HFFc6 (cell line): ENCODE measurements at regions not wholly inside any gene's neighbourhood (a gene's known extent, or its start where the extent isn't known, plus 50 kb on each side); places are given as distances from the start of the nearest gene placed in this dataset.

Experiments used
- DNase-seq: peaks from one replicate; pipeline ENCODE4 v3.0.0-alpha.2; 2018
- H3K27ac Mint-ChIP-seq: 2 replicates; pipeline ENCODE4 v1.8.0; 2020; ENCODE audit warnings: mild to moderate bottlenecking, mixed read lengths
- H3K27me3 Mint-ChIP-seq: 2 replicates; pipeline ENCODE4 v1.8.0; 2021; ENCODE audit warnings: mild to moderate bottlenecking, moderate library complexity, mixed read lengths; ENCODE audit not compliant: insufficient read depth
- H3K36me3 Mint-ChIP-seq: 2 replicates; pipeline ENCODE4 v1.8.0; 2021; ENCODE audit warnings: low read depth, mixed read lengths
- H3K4me1 Mint-ChIP-seq: 2 replicates; pipeline ENCODE4 v1.8.0; 2020; ENCODE audit warnings: low read depth, mixed read lengths
- H3K4me3 Mint-ChIP-seq: 2 replicates; pipeline ENCODE4 v1.8.0; 2020; ENCODE audit warnings: mild to moderate bottlenecking, moderate library complexity, mixed read lengths
- H3K9me3 Mint-ChIP-seq: 2 replicates; pipeline ENCODE4 v1.8.0; 2020; ENCODE audit warnings: mild to moderate bottlenecking, mixed read lengths
- TF ChIP-seq, protein P1 (sequence below): fragments of 200-600 bp; sonication (generic); IDR thresholded peaks from 2 replicates; pipeline ENCODE4 v1.5.0; 2021; ENCODE audit warnings: antibody characterized with exemption, mild to moderate bottlenecking

DNA sequence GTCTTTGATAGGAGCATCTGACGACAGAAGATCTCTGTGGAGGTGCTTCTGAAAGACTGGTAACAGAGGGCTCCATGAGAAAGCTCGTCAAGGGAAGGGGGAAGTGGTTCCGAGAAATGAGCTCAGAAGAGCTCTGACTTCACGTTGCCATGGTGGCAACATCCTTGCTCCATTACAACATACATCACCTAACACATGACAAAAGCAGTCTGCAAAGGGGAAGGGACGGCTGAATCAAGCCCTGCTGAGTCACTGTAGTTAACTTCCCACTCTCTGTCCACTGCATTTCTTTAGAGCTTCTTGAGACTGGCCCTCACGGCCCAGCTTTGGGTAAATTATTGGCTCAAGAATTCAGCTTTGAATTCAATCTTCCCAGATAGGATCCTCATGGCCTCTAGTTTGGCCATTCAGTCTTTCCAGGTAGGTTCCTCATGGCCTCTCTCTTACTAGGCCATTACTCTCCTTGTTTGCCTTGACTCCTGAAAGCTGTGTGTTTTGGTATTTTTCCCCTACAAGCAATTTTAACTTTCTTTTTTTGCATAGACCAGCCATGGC lies 88.0 kb upstream of the ZNF648 start:
- H3K36me3 Mint-ChIP-seq: no peaks in the 10 kb centered on the region
- H3K4me1 Mint-ChIP-seq: peaks cover 22% of the 10 kb centered on the region
- no peaks in the 10 kb centered on the region for H3K9me3 Mint-ChIP-seq
- H3K27me3 Mint-ChIP-seq: no peaks in the 10 kb centered on the region; the same call in 1 of the 2 replicates
- TF ChIP-seq, protein P1, sequence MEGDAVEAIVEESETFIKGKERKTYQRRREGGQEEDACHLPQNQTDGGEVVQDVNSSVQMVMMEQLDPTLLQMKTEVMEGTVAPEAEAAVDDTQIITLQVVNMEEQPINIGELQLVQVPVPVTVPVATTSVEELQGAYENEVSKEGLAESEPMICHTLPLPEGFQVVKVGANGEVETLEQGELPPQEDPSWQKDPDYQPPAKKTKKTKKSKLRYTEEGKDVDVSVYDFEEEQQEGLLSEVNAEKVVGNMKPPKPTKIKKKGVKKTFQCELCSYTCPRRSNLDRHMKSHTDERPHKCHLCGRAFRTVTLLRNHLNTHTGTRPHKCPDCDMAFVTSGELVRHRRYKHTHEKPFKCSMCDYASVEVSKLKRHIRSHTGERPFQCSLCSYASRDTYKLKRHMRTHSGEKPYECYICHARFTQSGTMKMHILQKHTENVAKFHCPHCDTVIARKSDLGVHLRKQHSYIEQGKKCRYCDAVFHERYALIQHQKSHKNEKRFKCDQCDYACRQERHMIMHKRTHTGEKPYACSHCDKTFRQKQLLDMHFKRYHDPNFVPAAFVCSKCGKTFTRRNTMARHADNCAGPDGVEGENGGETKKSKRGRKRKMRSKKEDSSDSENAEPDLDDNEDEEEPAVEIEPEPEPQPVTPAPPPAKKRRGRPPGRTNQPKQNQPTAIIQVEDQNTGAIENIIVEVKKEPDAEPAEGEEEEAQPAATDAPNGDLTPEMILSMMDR: no peak
- H3K4me3 Mint-ChIP-seq: no peak overlapping the region
- peak; percentile 88 for DNase-seq
- H3K27ac Mint-ChIP-seq: peak overlapping the region; percentile 87

DNA sequence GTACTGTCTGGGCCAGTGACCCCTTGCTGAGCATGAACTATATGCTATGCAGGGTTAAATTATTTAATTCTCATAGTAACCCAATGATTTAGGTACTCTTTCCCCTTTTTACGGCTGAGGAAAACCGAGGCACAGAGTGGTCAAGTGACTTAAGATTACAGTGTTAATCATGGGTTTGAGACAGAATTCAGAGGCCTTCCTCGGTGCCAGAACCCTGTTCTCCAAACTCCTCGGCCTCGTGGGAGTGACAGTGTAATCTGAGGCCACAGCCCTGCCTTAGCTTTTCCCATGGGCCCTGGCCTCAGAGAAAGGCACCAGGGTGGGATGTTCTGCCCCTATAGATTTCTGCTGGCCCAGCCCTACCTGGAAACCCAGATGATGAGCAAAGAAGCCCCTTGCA lies 86.4 kb upstream of the ZNF648 start:
- peaks cover 38% of the 10 kb centered on the region for H3K4me1 Mint-ChIP-seq
- TF ChIP-seq, protein P1: no peak
- H3K27me3 Mint-ChIP-seq: no peaks in the 10 kb centered on the region; the same call in 1 of the 2 replicates

DNA sequence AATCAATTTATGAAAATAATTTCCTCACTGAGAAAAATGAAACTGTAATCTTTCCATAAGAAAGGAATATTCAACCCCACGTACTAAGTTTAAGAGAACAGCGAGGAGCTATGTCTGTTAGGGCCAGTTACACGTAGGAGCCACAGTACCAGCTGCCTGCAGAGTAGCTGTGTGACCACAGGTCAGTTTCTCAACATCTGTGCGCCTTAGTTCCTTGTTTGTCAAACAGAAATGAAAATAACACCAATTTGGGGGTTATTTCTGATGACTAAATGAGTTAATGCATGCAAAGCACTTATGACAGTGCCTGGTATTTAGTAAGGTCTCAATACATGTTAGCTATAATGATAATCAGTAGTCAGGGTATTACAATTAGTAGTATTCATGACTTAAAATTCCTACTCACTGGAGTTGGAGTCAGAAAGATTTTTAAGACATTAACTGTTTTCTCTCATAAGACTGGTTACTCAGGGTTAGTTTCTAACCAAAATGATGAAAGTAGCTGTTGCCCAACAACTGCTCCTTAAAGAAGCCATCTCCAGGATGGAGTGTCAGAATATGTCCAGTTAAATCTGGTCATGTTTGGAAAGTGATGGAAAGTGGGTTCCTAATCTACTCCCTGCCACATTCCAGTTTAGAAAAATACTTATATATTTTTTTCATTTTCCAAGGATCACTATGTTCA lies 85.8 kb upstream of the ZNF648 start:
- DNase-seq: no peak
- H3K36me3 Mint-ChIP-seq: no peaks in the 10 kb centered on the region
- no peaks in the 10 kb centered on the region for H3K9me3 Mint-ChIP-seq
- TF ChIP-seq, protein P1: no peak
- H3K4me3 Mint-ChIP-seq: no peak overlapping the region
- no peak overlapping the region for H3K27ac Mint-ChIP-seq
- H3K4me1 Mint-ChIP-seq: peaks cover 40% of the 10 kb centered on the region
- peaks cover under 1% of the 10 kb centered on the region; the same call in 1 of the 2 replicates for H3K27me3 Mint-ChIP-seq

More for the DNA sequence above, 86.4 kb upstream of the ZNF648 start:
- Mint-ChIP-seq H3K27ac (no peak overlapping the region; the same call in 1 of the 2 replicates), H3K36me3 (no peaks in the 10 kb centered on the region), H3K4me3 (no peak overlapping the region), H3K9me3 (no peaks in the 10 kb centered on the region)
- no peak for DNase-seq

DNA sequence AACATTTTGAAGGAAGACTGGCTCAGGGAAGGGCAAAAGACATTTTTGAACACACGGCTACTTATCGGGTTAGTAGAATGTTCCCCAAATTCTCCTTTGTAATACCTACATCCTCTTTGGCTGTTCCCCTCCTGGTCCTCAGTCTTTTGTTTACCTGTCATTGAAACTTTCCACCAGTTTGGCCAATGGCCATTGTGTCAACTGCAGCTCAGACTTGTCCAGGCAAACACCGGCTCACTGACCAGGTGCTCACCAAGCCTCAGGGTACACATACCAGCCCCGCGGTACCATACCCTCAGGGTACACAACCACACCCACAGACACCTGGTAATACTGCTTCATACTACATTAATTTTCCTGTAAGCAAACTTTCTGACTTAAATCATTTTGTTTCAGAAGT lies 84.8 kb upstream of the ZNF648 start:
- H3K9me3 Mint-ChIP-seq: no peaks in the 10 kb centered on the region
- no peak overlapping the region for H3K4me3 Mint-ChIP-seq
- no peaks in the 10 kb centered on the region for H3K36me3 Mint-ChIP-seq
- H3K27ac Mint-ChIP-seq: no peak overlapping the region
- peaks cover 40% of the 10 kb centered on the region for H3K4me1 Mint-ChIP-seq
- H3K27me3 Mint-ChIP-seq: peaks cover 2% of the 10 kb centered on the region; the same call in 1 of the 2 replicates
- TF ChIP-seq, protein P1: no peak
- no peak for DNase-seq

DNA sequence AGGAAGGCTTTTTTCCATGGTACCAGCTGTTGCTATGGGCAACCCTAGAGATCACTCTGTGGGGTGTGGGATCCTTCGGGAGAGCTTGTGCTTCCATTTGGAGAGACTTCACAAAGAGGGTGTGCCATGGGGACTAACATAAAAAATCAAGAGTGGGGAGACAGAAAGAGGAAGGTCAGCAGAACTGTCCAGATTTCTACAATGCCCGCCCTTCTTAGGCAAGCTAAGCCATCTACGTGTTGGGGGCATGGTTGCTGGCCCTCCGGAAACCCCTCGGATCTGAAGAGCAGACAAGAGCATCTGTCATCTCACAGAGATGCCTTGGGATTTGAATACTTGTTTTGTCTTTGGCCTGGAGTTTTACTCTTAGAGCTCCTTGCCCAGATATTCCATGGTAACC lies 83.9 kb upstream of the ZNF648 start:
- Mint-ChIP-seq H3K27me3 (peaks cover 4% of the 10 kb centered on the region; the same call in 1 of the 2 replicates), H3K4me3 (no peak overlapping the region), H3K27ac (no peak overlapping the region), H3K36me3 (no peaks in the 10 kb centered on the region), H3K9me3 (no peaks in the 10 kb centered on the region), H3K4me1 (peaks cover 40% of the 10 kb centered on the region)
- DNase-seq: no peak
- TF ChIP-seq, protein P1: no peak
